H1 (cell line): ENCODE measurements at regions not wholly inside any gene's neighbourhood (a gene's known extent, or its start where the extent isn't known, plus 50 kb on each side); places are given as distances from the start of the nearest gene placed in this dataset.

ENCODE experiments used
- CTCF ChIA-PET: fragments of 300-600 bp; sonication (Branson Sonifier 250); formaldehyde crosslinking; loops from one replicate; lab custom pipeline; 2021; ENCODE audit not compliant: partially characterized antibody; lab: Charles Lee
- POLR2A ChIA-PET: fragments of 300-600 bp; sonication (Branson Sonifier 250); formaldehyde crosslinking; loops from one replicate; lab custom pipeline; 2021; ENCODE audit warnings: inconsistent platforms; ENCODE audit not compliant: partially characterized antibody; lab: Charles Lee
- DNase-seq, 2 experiments: peaks; one replicate each; pipeline versions ENCODE4 v3.0.0 to v3.0.0-alpha.2; 2010 to 2022; ENCODE audit warnings: low spot score in 2 of 2, low read depth in 1 of 2, mixed read lengths in 1 of 2
- FAIRE-seq: peaks from 2 replicates; lab custom pipeline; 2011; peaks lifted over from hg19 to GRCh38; lab: Jason Lieb, UNC
- H2AFZ ChIP-seq: 2 replicates; pipeline ENCODE4 v1.8.1; 2012; ENCODE audit warnings: low read length, inconsistent platforms
- H2AK5ac ChIP-seq: 2 replicates; pipeline ENCODE4 v1.6.1; 2013; ENCODE audit warnings: low read depth, low read length
- H2BK120ac ChIP-seq: replicated peaks from 2 replicates; pipeline ENCODE3; 2013; ENCODE audit warnings: low read depth, low read length, inconsistent platforms
- H2BK12ac ChIP-seq: 2 replicates; pipeline ENCODE4 v1.6.1; 2013; ENCODE audit warnings: low read depth, low read length
- H2BK15ac ChIP-seq: 2 replicates; pipeline ENCODE4 v1.6.1; 2013; ENCODE audit warnings: low read length
- H2BK20ac ChIP-seq: 2 replicates; pipeline ENCODE4 v1.6.1; 2013; ENCODE audit warnings: low read length
- H2BK5ac ChIP-seq: 2 replicates; pipeline ENCODE4 v1.6.1; 2013; ENCODE audit warnings: low read depth, low read length
- H3K14ac ChIP-seq: 2 replicates; pipeline ENCODE4 v1.6.1; 2013; ENCODE audit warnings: inconsistent platforms; ENCODE audit not compliant: insufficient read length
- H3K18ac ChIP-seq: 2 replicates; pipeline ENCODE4 v1.6.1; 2013; ENCODE audit warnings: low read length; ENCODE audit errors: extremely low read depth
- H3K23ac ChIP-seq: 2 replicates; pipeline ENCODE4 v1.6.1; 2013; ENCODE audit warnings: inconsistent platforms; ENCODE audit not compliant: insufficient read length
- H3K23me2 ChIP-seq: 2 replicates; pipeline ENCODE4 v1.6.1; 2013; ENCODE audit warnings: low read depth, low read length
- H3K27ac ChIP-seq: 2 replicates; pipeline ENCODE4 v1.6.1; 2011; ENCODE audit warnings: low read depth, low read length, inconsistent platforms
- H3K27me3 ChIP-seq, 4 experiments: replicated peaks in 1 of 4; 1 replicate in 1 of 4; 2 replicates in 3 of 4; pipeline versions ENCODE4 v1.6.1 to v1.8.1; 2011 to 2013; ENCODE audit warnings: low read length in 3 of 4, mild to moderate bottlenecking in 3 of 4, inconsistent platforms in 2 of 4, mixed read lengths in 2 of 4, moderate library complexity in 1 of 4; ENCODE audit not compliant: control insufficient read depth in 3 of 4, insufficient read depth in 3 of 4; ENCODE audit errors: extremely low read depth in 1 of 4
- H3K36me3 ChIP-seq, 4 experiments: 2 replicates each; pipeline versions ENCODE4 v1.6.1 to v1.8.1; 2011 to 2013; ENCODE audit warnings: mild to moderate bottlenecking in 4 of 4, low read length in 3 of 4, moderate library complexity in 2 of 4, control low read depth in 1 of 4, inconsistent platforms in 1 of 4; ENCODE audit not compliant: insufficient read depth in 4 of 4, control insufficient read depth in 2 of 4
- H3K4ac ChIP-seq: replicated peaks from 2 replicates; pipeline ENCODE3; 2013; ENCODE audit warnings: low read length, low read depth, mixed read lengths, inconsistent platforms; ENCODE audit not compliant: insufficient read length
- H3K4me1 ChIP-seq, 4 experiments: replicated peaks in 1 of 4; 1 replicate in 1 of 4; 2 replicates in 3 of 4; pipeline versions ENCODE4 v1.6.1 to v1.8.1; 2011 to 2013; ENCODE audit warnings: low read length in 3 of 4, inconsistent platforms in 2 of 4, mixed read lengths in 1 of 4; ENCODE audit not compliant: insufficient read depth in 4 of 4, control insufficient read depth in 3 of 4
- H3K4me2 ChIP-seq, 2 experiments: 2 replicates each; pipeline versions ENCODE4 v1.6.1 to v1.8.1; 2011 to 2013; ENCODE audit warnings: low read depth in 2 of 2, low read length in 2 of 2, control low read depth in 1 of 2, inconsistent platforms in 1 of 2, mild to moderate bottlenecking in 1 of 2; ENCODE audit not compliant: insufficient read depth in 1 of 2
- H3K4me3 ChIP-seq, 4 experiments: fragments of 200-600, 300-600 bp in 1 of 4; sonication (generic), shearing (Covaris generic), sonication (Bioruptor Twin) in 1 of 4; 2 replicates each; pipeline versions ENCODE4 v1.5.1 to v1.8.1; 2011 to 2016; ENCODE audit warnings: low read length in 4 of 4, low read depth in 3 of 4, control low read depth in 2 of 4, inconsistent platforms in 2 of 4, mild to moderate bottlenecking in 2 of 4, mixed read lengths in 1 of 4, moderate library complexity in 1 of 4; ENCODE audit not compliant: insufficient read depth in 2 of 4; ENCODE audit errors: extremely low read depth in 1 of 4
- H3K56ac ChIP-seq: replicated peaks from 2 replicates; pipeline ENCODE3; 2013; ENCODE audit warnings: low read depth, mild to moderate bottlenecking, mixed read lengths, low read length, inconsistent platforms; ENCODE audit not compliant: insufficient read length
- H3K79me1 ChIP-seq: 2 replicates; pipeline ENCODE4 v1.6.1; 2013; ENCODE audit warnings: low read depth, low read length, control low read depth
- H3K79me2 ChIP-seq, 2 experiments: 2 replicates each; pipeline versions ENCODE4 v1.6.1 to v1.8.1; 2012 to 2013; ENCODE audit warnings: low read length in 2 of 2, mild to moderate bottlenecking in 2 of 2, inconsistent platforms in 1 of 2; ENCODE audit not compliant: insufficient read depth in 2 of 2, control insufficient read depth in 1 of 2
- H3K9ac ChIP-seq, 4 experiments: replicated peaks in 1 of 4; 1 replicate in 1 of 4; 2 replicates in 3 of 4; pipeline versions ENCODE4 v1.6.1 to v1.8.1; 2011 to 2013; ENCODE audit warnings: low read depth in 3 of 4, low read length in 3 of 4, control low read depth in 2 of 4, mild to moderate bottlenecking in 2 of 4, moderate library complexity in 2 of 4, inconsistent platforms in 1 of 4; ENCODE audit errors: extremely low read depth in 1 of 4
- H3K9me3 ChIP-seq, 2 experiments: 2 replicates each; pipeline versions ENCODE4 v1.6.1 to v1.8.1; 2012 to 2013; ENCODE audit warnings: mild to moderate bottlenecking in 2 of 2, moderate library complexity in 2 of 2, control low read depth in 1 of 2, inconsistent platforms in 1 of 2, low read depth in 1 of 2, low read length in 1 of 2, mixed read lengths in 1 of 2; ENCODE audit not compliant: insufficient read depth in 2 of 2
- H4K20me1 ChIP-seq, 2 experiments: replicated peaks in 1 of 2; 2 replicates each; pipeline versions ENCODE3 to v1.8.1; 2011 to 2013; ENCODE audit warnings: inconsistent platforms in 2 of 2, low read length in 2 of 2, mild to moderate bottlenecking in 1 of 2; ENCODE audit not compliant: insufficient read depth in 2 of 2, control insufficient read depth in 1 of 2
- H4K5ac ChIP-seq: 2 replicates; pipeline ENCODE4 v1.6.1; 2013; ENCODE audit warnings: low read length, low read depth, mixed read lengths, inconsistent platforms; ENCODE audit not compliant: insufficient read length
- H4K8ac ChIP-seq: 2 replicates; pipeline ENCODE4 v1.8.0; 2013; ENCODE audit warnings: mild to moderate bottlenecking, moderate library complexity, low read length, inconsistent platforms; ENCODE audit not compliant: insufficient read depth; ENCODE audit errors: extremely low read depth
- H4K91ac ChIP-seq: replicated peaks from 2 replicates; pipeline ENCODE3; 2013; ENCODE audit warnings: low read length, mixed read lengths, inconsistent platforms; ENCODE audit not compliant: insufficient read length
- BRCA1 ChIP-seq: IDR thresholded peaks from 2 replicates; pipeline ENCODE4 v1.6.1; 2012; ENCODE audit warnings: low read depth, low read length, improper control_type of control experiment
- CBX8 ChIP-seq: fragments of 300-800, 300-1000 bp; sonication (generic); IDR thresholded peaks from 2 replicates; pipeline ENCODE4 v1.7.1; 2016; ENCODE audit warnings: low read depth, low read length, borderline replicate concordance
- CTBP2 ChIP-seq: IDR thresholded peaks from 2 replicates; pipeline ENCODE4 v1.7.0; 2011; ENCODE audit warnings: borderline replicate concordance, mild to moderate bottlenecking, moderate library complexity, mixed read lengths, low read length; ENCODE audit not compliant: insufficient read depth, insufficient read length
- EP300 ChIP-seq, 2 experiments: IDR thresholded peaks; 1 replicate in 1 of 2; 2 replicates in 1 of 2; pipeline ENCODE4 v1.6.1; 2011 to 2012; ENCODE audit warnings: low read depth in 2 of 2, low read length in 2 of 2, mild to moderate bottlenecking in 2 of 2, borderline replicate concordance in 1 of 2, inconsistent platforms in 1 of 2, moderate library complexity in 1 of 2
- KDM4A ChIP-seq: IDR thresholded peaks from one replicate; pipeline ENCODE4 v1.7.1; 2012; ENCODE audit warnings: low read depth, mild to moderate bottlenecking, moderate library complexity, low read length, inconsistent platforms; ENCODE audit not compliant: severe bottlenecking
- RFX5 ChIP-seq: IDR thresholded peaks from 2 replicates; pipeline ENCODE4 v1.6.1; 2011; ENCODE audit warnings: low read depth, low read length, improper control_type of control experiment, borderline replicate concordance
- SAP30 ChIP-seq: fragments of 300-600 bp; sonication (generic); IDR thresholded peaks from 2 replicates; pipeline ENCODE4 v1.7.1; 2012; ENCODE audit warnings: low read length, moderate library complexity, mild to moderate bottlenecking, inconsistent platforms; ENCODE audit not compliant: insufficient read depth, insufficient replicate concordance
- TAF1 ChIP-seq: IDR thresholded peaks from 2 replicates; pipeline ENCODE4 v1.6.1; 2011; ENCODE audit warnings: mild to moderate bottlenecking, low read depth, low read length
- TEAD4 ChIP-seq: IDR thresholded peaks from 2 replicates; pipeline ENCODE4 v1.6.1; 2012; ENCODE audit warnings: low read depth, low read length, inconsistent platforms, mixed read lengths
- whole genome bisulfite sequencing, 2 experiments: shearing (Covaris generic) in 1 of 2; methylation state at CpG; one replicate each; pipeline versions ENCODE4 v1.1.6 to v1.1.7; 2013 to 2015; ENCODE audit warnings: low lambda C conversion rate in 2 of 2, mixed read lengths in 2 of 2, inconsistent platforms in 1 of 2, low coverage in 1 of 2, missing lambda C conversion rate in 1 of 2; ENCODE audit not compliant: insufficient replicate concordance in 2 of 2, insufficient coverage in 1 of 2, insufficient read length in 1 of 2; ENCODE audit errors: extremely low coverage in 1 of 2, missing lambda C conversion rate in 1 of 2; 5-methylcytosine and 5-hydroxymethylcytosine counted together
- TF ChIP-seq, protein P1 (sequence below): IDR thresholded peaks from 2 replicates; pipeline ENCODE4 v1.6.1; 2012; ENCODE audit warnings: low read length, inconsistent platforms
- TF ChIP-seq, protein P2 (sequence below): IDR thresholded peaks from 2 replicates; pipeline ENCODE4 v1.6.1; 2012; ENCODE audit warnings: inconsistent platforms

DNA sequence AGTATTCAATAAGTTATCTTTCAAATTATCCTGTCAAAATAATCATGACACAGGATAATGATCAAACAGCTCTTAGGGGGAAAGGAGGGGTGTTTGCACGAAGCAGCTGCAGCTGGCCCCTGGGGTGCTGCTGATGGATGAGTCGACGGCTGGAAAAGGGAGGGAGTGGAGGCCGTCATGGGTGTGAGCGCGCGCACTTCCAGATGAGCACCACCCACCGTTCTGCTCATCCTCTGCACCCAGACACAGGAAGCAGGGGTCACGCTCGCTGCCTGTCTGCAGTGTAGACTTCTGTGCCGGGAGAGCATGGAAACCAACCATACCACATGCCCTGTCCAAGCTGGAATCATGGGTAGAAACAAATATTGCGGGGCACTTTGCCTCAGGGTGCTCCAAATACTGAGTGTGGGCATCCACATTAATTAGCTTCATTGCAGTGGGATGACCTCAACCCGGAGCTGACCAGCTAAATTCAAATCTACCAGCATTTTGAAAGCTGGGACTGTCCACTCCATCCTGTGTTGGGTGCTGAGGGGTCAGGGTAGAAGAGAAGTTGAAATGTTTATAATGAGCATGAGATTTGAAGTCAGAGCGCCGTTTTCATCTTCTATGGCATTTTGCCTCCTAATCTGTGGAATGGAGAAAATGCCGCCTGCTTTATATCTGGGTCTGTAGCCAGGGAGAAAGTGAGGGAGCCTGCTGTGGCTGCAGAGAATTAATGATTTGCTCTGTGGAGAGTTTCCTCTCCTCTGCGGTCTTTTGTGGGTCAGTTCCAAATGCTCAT is 802.4 kb downstream of the TBC1D22A start:
- Histone ChIP-seq H2BK5ac (no peak overlapping the region), H4K91ac (no peak overlapping the region), H3K4ac (no peak overlapping the region), H3K23ac (no peak overlapping the region), H3K4me3 (no peak overlapping the region), H4K8ac (no peak overlapping the region), H3K79me2 (no peaks in the 10 kb centered on the region), H3K9ac (no peak overlapping the region), H2BK12ac (no peak overlapping the region), H3K18ac (no peak overlapping the region), H4K20me1 (no peaks in the 10 kb centered on the region), H2BK15ac (no peak overlapping the region), H2AFZ (no peak overlapping the region), H2BK120ac (no peak overlapping the region), H3K36me3 (no peaks in the 10 kb centered on the region), H3K4me1 (no peaks in the 10 kb centered on the region), H4K5ac (no peak overlapping the region), H3K14ac (no peak overlapping the region), H2BK20ac (no peak overlapping the region), H3K56ac (no peak overlapping the region), H3K4me2 (no peak overlapping the region), H3K27me3 (no peaks in the 10 kb centered on the region), H2AK5ac (no peak overlapping the region), H3K79me1 (no peaks in the 10 kb centered on the region), H3K9me3 (peaks cover 74 to 89% of the 10 kb centered on the region in 2 experiments), H3K27ac (no peak overlapping the region), H3K23me2 (no peaks in the 10 kb centered on the region)
- WGBS, 2 experiments, result 86% methylated on average over 13 of the region's 17 CpGs; no CpG with 5 or more reads in 1 of the 2 experiments
- ChIA-PET POLR2A (no interaction called here), CTCF (no interaction called here)
- FAIRE-seq (no peak), DNase-seq (no peak)
- TF ChIP-seq CTBP2 (no peak), CBX8 (no peak), KDM4A (no peak), SAP30 (no peak), BRCA1 (no peak), RFX5 (no peak), TEAD4 (no peak), TAF1 (no peak), EP300 (IDR thresholded peaks at IDR 0.05; ENCODE audit: borderline replicate concordance in 1 of 2, low read depth in 2 of 2, low read length in 2 of 2) (no peak)
- TF ChIP-seq, protein P1, sequence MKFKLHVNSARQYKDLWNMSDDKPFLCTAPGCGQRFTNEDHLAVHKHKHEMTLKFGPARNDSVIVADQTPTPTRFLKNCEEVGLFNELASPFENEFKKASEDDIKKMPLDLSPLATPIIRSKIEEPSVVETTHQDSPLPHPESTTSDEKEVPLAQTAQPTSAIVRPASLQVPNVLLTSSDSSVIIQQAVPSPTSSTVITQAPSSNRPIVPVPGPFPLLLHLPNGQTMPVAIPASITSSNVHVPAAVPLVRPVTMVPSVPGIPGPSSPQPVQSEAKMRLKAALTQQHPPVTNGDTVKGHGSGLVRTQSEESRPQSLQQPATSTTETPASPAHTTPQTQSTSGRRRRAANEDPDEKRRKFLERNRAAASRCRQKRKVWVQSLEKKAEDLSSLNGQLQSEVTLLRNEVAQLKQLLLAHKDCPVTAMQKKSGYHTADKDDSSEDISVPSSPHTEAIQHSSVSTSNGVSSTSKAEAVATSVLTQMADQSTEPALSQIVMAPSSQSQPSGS, result no peak
- TF ChIP-seq, protein P2, sequence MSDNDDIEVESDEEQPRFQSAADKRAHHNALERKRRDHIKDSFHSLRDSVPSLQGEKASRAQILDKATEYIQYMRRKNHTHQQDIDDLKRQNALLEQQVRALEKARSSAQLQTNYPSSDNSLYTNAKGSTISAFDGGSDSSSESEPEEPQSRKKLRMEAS, result no peak
